Astrocyte (in vitro differentiated cells and primary cell): ENCODE measurements at regions not wholly inside any gene's neighbourhood (a gene's known extent, or its start where the extent isn't known, plus 50 kb on each side); places are given as distances from the start of the nearest gene placed in this dataset.

Experiments
- DNase-seq: peaks from one replicate; pipeline ENCODE4 v3.0.0-alpha.2; 2010; ENCODE audit warnings: low read depth
- FAIRE-seq: peaks from 2 replicates; lab custom pipeline; 2011; peaks lifted over from hg19 to GRCh38; lab: Jason Lieb, UNC
- H2AFZ ChIP-seq: 2 replicates; pipeline ENCODE4 v1.6.0; 2012; ENCODE audit warnings: low read depth, low read length, inconsistent platforms
- H3K27ac ChIP-seq: 2 replicates; pipeline ENCODE4 v1.5.1; 2011; ENCODE audit warnings: low read depth, low read length, inconsistent platforms
- H3K27me3 ChIP-seq: 2 replicates; pipeline ENCODE4 v1.6.0; 2011; ENCODE audit warnings: low read length, inconsistent platforms; ENCODE audit not compliant: insufficient read depth
- H3K36me3 ChIP-seq: 2 replicates; pipeline ENCODE4 v1.5.1; 2011; ENCODE audit warnings: low read length, inconsistent platforms; ENCODE audit not compliant: insufficient read depth
- H3K4me1 ChIP-seq: 2 replicates; pipeline ENCODE4 v1.5.1; 2011; ENCODE audit warnings: low read length, inconsistent platforms; ENCODE audit not compliant: insufficient read depth
- H3K4me2 ChIP-seq: 2 replicates; pipeline ENCODE4 v1.6.0; 2012; ENCODE audit warnings: low read length, inconsistent platforms
- H3K4me3 ChIP-seq: 2 replicates; pipeline ENCODE4 v1.5.1; 2011; ENCODE audit warnings: low read depth, mild to moderate bottlenecking, low read length, inconsistent platforms; ENCODE audit not compliant: insufficient read depth
- H3K79me2 ChIP-seq: 2 replicates; pipeline ENCODE4 v1.6.0; 2012; ENCODE audit warnings: mild to moderate bottlenecking, low read length, inconsistent platforms; ENCODE audit not compliant: insufficient read depth
- H3K9ac ChIP-seq: 2 replicates; pipeline ENCODE4 v1.6.0; 2012; ENCODE audit warnings: mild to moderate bottlenecking, low read length, inconsistent platforms
- H3K9me3 ChIP-seq: 2 replicates; pipeline ENCODE4 v1.5.1; 2012; ENCODE audit warnings: low read depth, mild to moderate bottlenecking, low read length, inconsistent platforms; ENCODE audit not compliant: insufficient read depth
- H4K20me1 ChIP-seq: 2 replicates; pipeline ENCODE4 v1.6.0; 2012; ENCODE audit warnings: low read length, inconsistent platforms; ENCODE audit not compliant: insufficient read depth
- H3K27ac Mint-ChIP-seq: one replicate; pipeline ENCODE4 v1.8.0; 2021; ENCODE audit warnings: mild to moderate bottlenecking, mixed read lengths; ENCODE audit not compliant: unreplicated experiment
- H3K27me3 Mint-ChIP-seq: one replicate; pipeline ENCODE4 v1.8.0; 2021; ENCODE audit warnings: low read depth, mixed read lengths; ENCODE audit not compliant: unreplicated experiment
- H3K36me3 Mint-ChIP-seq: one replicate; pipeline ENCODE4 v1.8.0; 2021; ENCODE audit warnings: low read depth, mixed read lengths; ENCODE audit not compliant: unreplicated experiment
- H3K4me1 Mint-ChIP-seq: one replicate; pipeline ENCODE4 v1.8.0; 2021; ENCODE audit warnings: low read depth, mixed read lengths; ENCODE audit not compliant: unreplicated experiment
- H3K4me3 Mint-ChIP-seq: one replicate; pipeline ENCODE4 v1.8.0; 2021; ENCODE audit warnings: mild to moderate bottlenecking, moderate library complexity, mixed read lengths; ENCODE audit not compliant: unreplicated experiment
- H3K9me3 Mint-ChIP-seq: one replicate; pipeline ENCODE4 v1.8.0; 2021; ENCODE audit warnings: mild to moderate bottlenecking, mixed read lengths; ENCODE audit not compliant: unreplicated experiment
- CTCF ChIP-seq: IDR thresholded peaks from 2 replicates; pipeline ENCODE4 v1.5.1; 2011; ENCODE audit warnings: low read depth, mild to moderate bottlenecking, inconsistent platforms, low read length, moderate library complexity; ENCODE audit not compliant: insufficient read depth
- EZH2 ChIP-seq: IDR thresholded peaks from 2 replicates; pipeline ENCODE4 v1.6.1; 2012; ENCODE audit warnings: mild to moderate bottlenecking, low read length, inconsistent platforms; ENCODE audit not compliant: insufficient read depth

- Mint-ChIP-seq H3K4me1 (no peaks in the 10 kb centered on the region), H3K4me3 (no peak overlapping the region), H3K27ac (no peak overlapping the region), H3K9me3 (peaks cover 24% of the 10 kb centered on the region), H3K36me3 (peaks cover 4% of the 10 kb centered on the region), H3K27me3 (peaks cover 13% of the 10 kb centered on the region)
- no peak overlapping the region for H3K4me3 ChIP-seq
- H3K4me2 ChIP-seq, result no peak overlapping the region
- H3K9me3 ChIP-seq, result peaks cover 9% of the 10 kb centered on the region
- TF ChIP-seq EZH2, result no peak
- no peak for TF ChIP-seq CTCF
- no peaks in the 10 kb centered on the region for H3K36me3 ChIP-seq
- no peak overlapping the region for H2AFZ ChIP-seq
- no peak overlapping the region for H3K9ac ChIP-seq
- H3K27ac ChIP-seq, result no peak overlapping the region
- H3K4me1 ChIP-seq, result no peaks in the 10 kb centered on the region
- FAIRE-seq (no peak), DNase-seq (no peak)
- peaks cover 6% of the 10 kb centered on the region for H3K27me3 ChIP-seq
- H4K20me1 ChIP-seq, result no peaks in the 10 kb centered on the region
- no peaks in the 10 kb centered on the region for H3K79me2 ChIP-seq
These were observed 113.4 kb upstream of the SEC14L1 start for GRCh38 chr17:77027271-77027889.

GRCh38 chr17:77028900-77029299 lies 111.9 kb upstream of the SEC14L1 start:
- H3K27me3 Mint-ChIP-seq, result peaks cover 22% of the 10 kb centered on the region
- H3K9me3 Mint-ChIP-seq, result peaks cover 22% of the 10 kb centered on the region
- no peaks in the 10 kb centered on the region for H3K36me3 ChIP-seq
- peaks cover 6% of the 10 kb centered on the region for H3K27me3 ChIP-seq
- peaks cover 3% of the 10 kb centered on the region for H3K36me3 Mint-ChIP-seq
- TF ChIP-seq CTCF (no peak), EZH2 (no peak)
- no peak overlapping the region for H3K27ac ChIP-seq
- no peaks in the 10 kb centered on the region for H3K4me1 Mint-ChIP-seq
- H3K79me2 ChIP-seq, result no peaks in the 10 kb centered on the region
- H3K9me3 ChIP-seq, result peaks cover 9% of the 10 kb centered on the region
- H2AFZ ChIP-seq, result no peak overlapping the region
- H3K4me3 ChIP-seq, result no peak overlapping the region
- DNase-seq (no peak), FAIRE-seq (no peak)
- no peaks in the 10 kb centered on the region for H4K20me1 ChIP-seq
- H3K4me2 ChIP-seq, result no peak overlapping the region
- H3K4me1 ChIP-seq, result no peaks in the 10 kb centered on the region
- H3K4me3 Mint-ChIP-seq, result no peak overlapping the region
- H3K9ac ChIP-seq, result no peak overlapping the region
- H3K27ac Mint-ChIP-seq, result no peak overlapping the region

GRCh38 chr17:77032929-77033328 lies 107.8 kb upstream of the SEC14L1 start:
- no peaks in the 10 kb centered on the region for H3K79me2 ChIP-seq
- H3K27me3 ChIP-seq, result peaks cover 7% of the 10 kb centered on the region
- Mint-ChIP-seq H3K27me3 (peaks cover 35% of the 10 kb centered on the region), H3K27ac (no peak overlapping the region), H3K9me3 (peaks cover 13% of the 10 kb centered on the region), H3K4me1 (no peaks in the 10 kb centered on the region), H3K36me3 (peaks cover 3% of the 10 kb centered on the region), H3K4me3 (no peak overlapping the region)
- H2AFZ ChIP-seq, result no peak overlapping the region
- H3K9me3 ChIP-seq, result peaks cover 9% of the 10 kb centered on the region
- H3K4me1 ChIP-seq, result no peaks in the 10 kb centered on the region
- H3K4me3 ChIP-seq, result no peak overlapping the region
- DNase-seq (no peak), FAIRE-seq (no peak)
- H3K9ac ChIP-seq, result no peak overlapping the region
- H3K27ac ChIP-seq, result no peak overlapping the region
- no peaks in the 10 kb centered on the region for H4K20me1 ChIP-seq
- no peak for TF ChIP-seq CTCF
- TF ChIP-seq EZH2, result no peak
- no peaks in the 10 kb centered on the region for H3K36me3 ChIP-seq
- no peak overlapping the region for H3K4me2 ChIP-seq
